IMR-90 (cell line): ENCODE measurements at regions not wholly inside any gene's neighbourhood (a gene's known extent, or its start where the extent isn't known, plus 50 kb on each side); places are given as distances from the start of the nearest gene placed in this dataset.

Experiments used
- ATAC-seq: fragments of 200-7000 bp; cut with Tn5 transposase; 2 replicates; pipeline ENCODE4 v1.9.1; 2020; ENCODE audit warnings: low read depth, mild to moderate bottlenecking, moderate library complexity
- BruUV-seq: library from RNA; stranded (reverse); fragments of 400-500 nt; replicated peaks from 2 replicates; lab custom pipeline; 2021; lab: Mats Ljungman, UMichigan
- CTCF ChIA-PET: fragments of 300-600 bp; formaldehyde crosslinking; extraction: SDS; loops from one replicate; lab custom pipeline; 2021; ENCODE audit warnings: antibody characterized with exemption; lab: Yijun Ruan, JAX
- POLR2A ChIA-PET: fragments of 300-600 bp; sonication (Branson Sonifier 250); formaldehyde crosslinking; loops from one replicate; lab custom pipeline; 2022; ENCODE audit warnings: antibody characterized with exemption; ENCODE audit not compliant: unreplicated experiment; lab: Charles Lee
- DNase-seq: peaks from one replicate; pipeline ENCODE4 v3.0.0; 2013
- H2AFZ ChIP-seq: replicated peaks from 2 replicates; pipeline ENCODE3; 2013; ENCODE audit warnings: low read length, mild to moderate bottlenecking; ENCODE audit not compliant: poor library complexity
- H2AK5ac ChIP-seq: 2 replicates; pipeline ENCODE4 v1.6.1; 2013; ENCODE audit warnings: low read depth, low read length, inconsistent platforms
- H2AK9ac ChIP-seq: replicated peaks from 2 replicates; pipeline ENCODE3; 2013; ENCODE audit warnings: mild to moderate bottlenecking, low read depth, low read length, moderate library complexity; ENCODE audit not compliant: poor library complexity
- H2BK120ac ChIP-seq: 2 replicates; pipeline ENCODE4 v1.6.1; 2013; ENCODE audit warnings: low read depth, low read length, inconsistent platforms
- H2BK15ac ChIP-seq: 3 replicates; pipeline ENCODE4 v1.6.1; 2013; ENCODE audit warnings: low read depth, low read length, inconsistent platforms
- H2BK20ac ChIP-seq: 2 replicates; pipeline ENCODE4 v1.6.1; 2013; ENCODE audit warnings: low read depth, mild to moderate bottlenecking, inconsistent platforms, low read length, moderate library complexity
- H2BK5ac ChIP-seq: 2 replicates; pipeline ENCODE4 v1.6.1; 2013; ENCODE audit warnings: mild to moderate bottlenecking, low read depth, low read length, inconsistent platforms; ENCODE audit not compliant: poor library complexity, severe bottlenecking
- H3K14ac ChIP-seq: replicated peaks from 2 replicates; pipeline ENCODE4 v1.6.1; 2013; ENCODE audit warnings: low read depth, low read length, inconsistent platforms
- H3K18ac ChIP-seq: 2 replicates; pipeline ENCODE4 v1.6.1; 2013; ENCODE audit warnings: low read depth, low read length, control low read depth
- H3K23ac ChIP-seq: 2 replicates; pipeline ENCODE4 v1.6.1; 2013; ENCODE audit warnings: low read depth, low read length, inconsistent platforms
- H3K27ac ChIP-seq: 2 replicates; pipeline ENCODE4 v1.5.1; 2013; ENCODE audit warnings: mild to moderate bottlenecking, control low read depth, low read length; ENCODE audit not compliant: insufficient read depth
- H3K27me3 ChIP-seq: 2 replicates; pipeline ENCODE4 v1.6.1; 2013; ENCODE audit warnings: low read length; ENCODE audit not compliant: control insufficient read depth, insufficient read depth
- H3K36me3 ChIP-seq: 2 replicates; pipeline ENCODE4 v1.6.1; 2013; ENCODE audit warnings: low read length, mixed read lengths; ENCODE audit not compliant: control insufficient read depth, insufficient read depth
- H3K4ac ChIP-seq: 2 replicates; pipeline ENCODE4 v1.6.1; 2013; ENCODE audit warnings: low read depth, low read length, inconsistent platforms
- H3K4me1 ChIP-seq: 2 replicates; pipeline ENCODE4 v1.6.1; 2013; ENCODE audit warnings: low read length, mixed read lengths; ENCODE audit not compliant: control insufficient read depth, insufficient read depth
- H3K4me2 ChIP-seq: 2 replicates; pipeline ENCODE4 v1.6.1; 2013; ENCODE audit warnings: low read depth, mild to moderate bottlenecking, control low read depth, low read length, moderate library complexity
- H3K4me3 ChIP-seq: 2 replicates; pipeline ENCODE4 v1.5.1; 2013; ENCODE audit warnings: low read depth, mild to moderate bottlenecking, control low read depth, low read length, moderate library complexity; ENCODE audit not compliant: insufficient read depth
- H3K56ac ChIP-seq: 2 replicates; pipeline ENCODE4 v1.6.1; 2013; ENCODE audit warnings: low read length, inconsistent platforms; ENCODE audit not compliant: insufficient read depth; ENCODE audit errors: extremely low read depth
- H3K79me1 ChIP-seq, 2 experiments: 2 replicates each; pipeline ENCODE4 v1.6.1; 2013; ENCODE audit warnings: low read length in 2 of 2, inconsistent platforms in 1 of 2, low read depth in 1 of 2
- H3K9ac ChIP-seq: 2 replicates; pipeline ENCODE4 v1.6.1; 2013; ENCODE audit warnings: low read depth, low read length, control low read depth
- H3K9me1 ChIP-seq: 2 replicates; pipeline ENCODE4 v1.6.1; 2013; ENCODE audit warnings: low read length, inconsistent platforms; ENCODE audit not compliant: insufficient read depth
- H3K9me3 ChIP-seq: 2 replicates; pipeline ENCODE4 v1.6.1; 2013; ENCODE audit warnings: low read length; ENCODE audit not compliant: control insufficient read depth, insufficient read depth
- H4K20me1 ChIP-seq: 2 replicates; pipeline ENCODE4 v1.6.1; 2013; ENCODE audit warnings: low read length, inconsistent platforms; ENCODE audit not compliant: insufficient read depth
- H4K5ac ChIP-seq: 2 replicates; pipeline ENCODE4 v1.6.1; 2013; ENCODE audit warnings: mild to moderate bottlenecking, low read depth, low read length, control low read depth
- H4K8ac ChIP-seq, 2 experiments: 2 replicates each; pipeline ENCODE4 v1.6.1; 2013; ENCODE audit warnings: low read depth in 2 of 2, low read length in 2 of 2, control low read depth in 1 of 2, inconsistent platforms in 1 of 2
- H4K91ac ChIP-seq: 2 replicates; pipeline ENCODE4 v1.6.1; 2013; ENCODE audit warnings: low read depth, low read length, inconsistent platforms; ENCODE audit not compliant: insufficient read depth
- WGBS, 2 experiments: methylation state at CpG; one replicate each; pipeline versions ENCODE4 v1.1.5 to v1.1.7; 2013; ENCODE audit warnings: missing lambda C conversion rate in 2 of 2; ENCODE audit not compliant: insufficient read length in 1 of 2; ENCODE audit errors: extremely low coverage in 2 of 2; 5-methylcytosine and 5-hydroxymethylcytosine counted together
- dilution Hi-C: fragments of 300-500 bp; cut with HindIII; formaldehyde crosslinking; loops from one replicate; pipeline ENCODE4 v1.14.3; 2018; ENCODE audit warnings: low sequenced_read_pairs; ENCODE audit not compliant: unreplicated experiment
- in situ Hi-C: fragments of 300-500 bp; cut with MboI; formaldehyde crosslinking; loops from 3 replicates; pipeline ENCODE4 v1.14.3; 2019; ENCODE audit warnings: low sequenced_read_pairs, inconsistent platforms, mixed read lengths
- intact Hi-C: fragments of 100-400 bp; cut with micrococcal nuclease; formaldehyde crosslinking; loops from 2 replicates; pipeline ENCODE4 v1.10.0; 2022
- TF ChIP-seq, protein P1 (sequence below): conservative IDR thresholded peaks from 2 replicates; pipeline ENCODE4 v1.5.1; 2012; ENCODE audit warnings: mild to moderate bottlenecking, low read depth, low read length, improper control_type of control experiment

- Histone ChIP-seq H2AFZ (no peak overlapping the region), H2AK9ac (no peak overlapping the region), H3K4me1 (no peaks in the 10 kb centered on the region), H3K9ac (no peak overlapping the region), H3K18ac (no peak overlapping the region), H2BK5ac (no peak overlapping the region), H3K36me3 (no peaks in the 10 kb centered on the region), H2BK20ac (no peak overlapping the region), H3K79me1 (no peaks in the 10 kb centered on the region), H4K5ac (no peak overlapping the region), H2BK120ac (no peak overlapping the region), H2BK15ac (no peak overlapping the region), H3K23ac (no peak overlapping the region), H3K9me1 (no peaks in the 10 kb centered on the region), H3K9me3 (no peaks in the 10 kb centered on the region), H3K4me2 (no peak overlapping the region), H3K4me3 (no peak overlapping the region), H3K27ac (no peak overlapping the region), H3K14ac (no peak overlapping the region), H2AK5ac (no peak overlapping the region), H3K4ac (no peak overlapping the region), H4K91ac (no peak overlapping the region), H4K20me1 (no peaks in the 10 kb centered on the region), H3K56ac (no peak overlapping the region), H3K27me3 (no peaks in the 10 kb centered on the region), H4K8ac (no peak overlapping the region)
- ChIA-PET POLR2A (no interaction called here), CTCF (no interaction called here)
- in situ Hi-C loops = no loop called here
- DNase-seq (no peak), ATAC-seq (no peak)
- no CpG with 5 or more reads among the region's 2 CpGs for WGBS, 2 experiments
- dilution Hi-C loops = no loop called here
- intact Hi-C loops = no loop called here
- BruUV-seq = no TSS peak
- TF ChIP-seq, protein P1, sequence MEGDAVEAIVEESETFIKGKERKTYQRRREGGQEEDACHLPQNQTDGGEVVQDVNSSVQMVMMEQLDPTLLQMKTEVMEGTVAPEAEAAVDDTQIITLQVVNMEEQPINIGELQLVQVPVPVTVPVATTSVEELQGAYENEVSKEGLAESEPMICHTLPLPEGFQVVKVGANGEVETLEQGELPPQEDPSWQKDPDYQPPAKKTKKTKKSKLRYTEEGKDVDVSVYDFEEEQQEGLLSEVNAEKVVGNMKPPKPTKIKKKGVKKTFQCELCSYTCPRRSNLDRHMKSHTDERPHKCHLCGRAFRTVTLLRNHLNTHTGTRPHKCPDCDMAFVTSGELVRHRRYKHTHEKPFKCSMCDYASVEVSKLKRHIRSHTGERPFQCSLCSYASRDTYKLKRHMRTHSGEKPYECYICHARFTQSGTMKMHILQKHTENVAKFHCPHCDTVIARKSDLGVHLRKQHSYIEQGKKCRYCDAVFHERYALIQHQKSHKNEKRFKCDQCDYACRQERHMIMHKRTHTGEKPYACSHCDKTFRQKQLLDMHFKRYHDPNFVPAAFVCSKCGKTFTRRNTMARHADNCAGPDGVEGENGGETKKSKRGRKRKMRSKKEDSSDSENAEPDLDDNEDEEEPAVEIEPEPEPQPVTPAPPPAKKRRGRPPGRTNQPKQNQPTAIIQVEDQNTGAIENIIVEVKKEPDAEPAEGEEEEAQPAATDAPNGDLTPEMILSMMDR = no peak
These were observed 550.9 kb downstream of the GLUD2 start for GRCh38 chrX:121598356-121598755.
